WTC11 (cell line): ENCODE measurements at regions not wholly inside any gene's neighbourhood (a gene's known extent, or its start where the extent isn't known, plus 50 kb on each side); places are given as distances from the start of the nearest gene placed in this dataset.

ENCODE experiments used
- ATAC-seq: fragments of 200-7000 bp; cut with Tn5 transposase; 2 replicates; pipeline ENCODE4 v1.10.0; 2021; ENCODE audit warnings: mild to moderate bottlenecking, moderate library complexity
- CTCF ChIA-PET: fragments of 300-600 bp; sonication (Branson Sonifier 250); formaldehyde crosslinking; loops from one replicate; lab custom pipeline; 2021; ENCODE audit warnings: antibody characterized with exemption; lab: Charles Lee
- POLR2A ChIA-PET: fragments of 350-600 bp; sonication (Branson Sonifier 250); formaldehyde crosslinking; loops from one replicate; lab custom pipeline; 2021; ENCODE audit warnings: antibody characterized with exemption; lab: Charles Lee
- DNase-seq: peaks from one replicate; pipeline ENCODE4 v3.0.0; 2021; ENCODE audit warnings: low spot score
- H3K27ac Mint-ChIP-seq: 2 replicates; pipeline ENCODE4 v1.8.0; 2021; ENCODE audit warnings: mixed read lengths
- H3K27me3 Mint-ChIP-seq: 2 replicates; pipeline ENCODE4 v1.8.0; 2021; ENCODE audit warnings: low read depth, mild to moderate bottlenecking, moderate library complexity, mixed read lengths
- H3K36me3 Mint-ChIP-seq: 2 replicates; pipeline ENCODE4 v1.8.0; 2021; ENCODE audit warnings: mixed read lengths
- H3K4me1 Mint-ChIP-seq: 2 replicates; pipeline ENCODE4 v1.8.0; 2022; ENCODE audit warnings: mixed read lengths
- H3K4me3 Mint-ChIP-seq: 2 replicates; pipeline ENCODE4 v1.8.0; 2021; ENCODE audit warnings: mild to moderate bottlenecking, moderate library complexity, mixed read lengths
- H3K9me3 Mint-ChIP-seq: 2 replicates; pipeline ENCODE4 v1.8.0; 2021; ENCODE audit warnings: mixed read lengths
- ESRRA ChIP-seq: sonication (generic); formaldehyde crosslinking; IDR thresholded peaks from 2 replicates; pipeline ENCODE4 v1.8.1; 2022; ENCODE audit warnings: mild to moderate bottlenecking, missing genetic modification reagents, borderline replicate concordance
- FOXP1 ChIP-seq: sonication (generic); formaldehyde crosslinking; IDR thresholded peaks from 2 replicates; pipeline ENCODE4 v1.8.0; 2022; ENCODE audit warnings: missing genetic modification reagents, mild to moderate bottlenecking, moderate library complexity, borderline replicate concordance
- MXD4 ChIP-seq: fragments of 250-450 bp; sonication (Bioruptor Pico); IDR thresholded peaks from 2 replicates; pipeline ENCODE4 v1.8.0; 2021; ENCODE audit warnings: mild to moderate bottlenecking, moderate library complexity, borderline replicate concordance
- SP1 ChIP-seq: sonication (generic); formaldehyde crosslinking; conservative IDR thresholded peaks from 2 replicates; pipeline ENCODE4 v1.8.1; 2022; ENCODE audit warnings: missing genetic modification reagents
- ZBTB21 ChIP-seq: sonication (generic); formaldehyde crosslinking; IDR thresholded peaks from 2 replicates; pipeline ENCODE4 v1.8.1; 2023; ENCODE audit warnings: mild to moderate bottlenecking, missing genetic modification reagents, borderline replicate concordance
- TF ChIP-seq, protein P1 (sequence below): sonication (generic); formaldehyde crosslinking; IDR thresholded peaks from 2 replicates; pipeline ENCODE4 v1.8.0; 2023; ENCODE audit warnings: missing genetic modification reagents, mild to moderate bottlenecking, borderline replicate concordance
- TF ChIP-seq, protein P2 (sequence below): sonication (generic); formaldehyde crosslinking; IDR thresholded peaks from 2 replicates; pipeline ENCODE4 v1.8.0; 2022; ENCODE audit warnings: mild to moderate bottlenecking, missing genetic modification reagents
- TF ChIP-seq, protein P3 (sequence below): sonication (generic); formaldehyde crosslinking; IDR thresholded peaks from 2 replicates; pipeline ENCODE4 v1.8.0; 2022; ENCODE audit warnings: missing genetic modification reagents
- TF ChIP-seq, protein P4 (sequence below): sonication (generic); formaldehyde crosslinking; IDR thresholded peaks from 2 replicates; pipeline ENCODE4 v1.8.1; 2023; ENCODE audit warnings: mild to moderate bottlenecking, missing genetic modification reagents, borderline replicate concordance

DNA sequence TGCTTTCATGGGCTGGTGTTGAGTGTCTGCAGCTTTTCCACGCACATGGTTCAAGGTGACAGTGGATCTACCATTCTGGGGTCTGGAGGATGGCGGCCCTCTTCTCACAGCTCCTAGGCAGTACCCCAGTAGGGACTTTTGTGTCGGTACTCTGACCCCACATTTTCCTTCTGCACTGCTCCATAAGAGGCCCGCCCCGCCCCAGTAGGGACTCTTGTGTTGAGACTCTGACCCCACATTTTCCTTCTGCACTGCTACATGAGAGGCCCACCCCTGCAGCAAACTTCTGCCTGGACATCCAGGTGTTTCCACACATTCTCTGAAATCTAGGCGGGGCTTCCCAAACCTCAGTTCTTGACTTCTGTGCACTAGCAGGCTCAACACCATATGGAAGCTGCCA lies 383.4 kb upstream of the MEIS2 start (continued):
- TF ChIP-seq, protein P1, sequence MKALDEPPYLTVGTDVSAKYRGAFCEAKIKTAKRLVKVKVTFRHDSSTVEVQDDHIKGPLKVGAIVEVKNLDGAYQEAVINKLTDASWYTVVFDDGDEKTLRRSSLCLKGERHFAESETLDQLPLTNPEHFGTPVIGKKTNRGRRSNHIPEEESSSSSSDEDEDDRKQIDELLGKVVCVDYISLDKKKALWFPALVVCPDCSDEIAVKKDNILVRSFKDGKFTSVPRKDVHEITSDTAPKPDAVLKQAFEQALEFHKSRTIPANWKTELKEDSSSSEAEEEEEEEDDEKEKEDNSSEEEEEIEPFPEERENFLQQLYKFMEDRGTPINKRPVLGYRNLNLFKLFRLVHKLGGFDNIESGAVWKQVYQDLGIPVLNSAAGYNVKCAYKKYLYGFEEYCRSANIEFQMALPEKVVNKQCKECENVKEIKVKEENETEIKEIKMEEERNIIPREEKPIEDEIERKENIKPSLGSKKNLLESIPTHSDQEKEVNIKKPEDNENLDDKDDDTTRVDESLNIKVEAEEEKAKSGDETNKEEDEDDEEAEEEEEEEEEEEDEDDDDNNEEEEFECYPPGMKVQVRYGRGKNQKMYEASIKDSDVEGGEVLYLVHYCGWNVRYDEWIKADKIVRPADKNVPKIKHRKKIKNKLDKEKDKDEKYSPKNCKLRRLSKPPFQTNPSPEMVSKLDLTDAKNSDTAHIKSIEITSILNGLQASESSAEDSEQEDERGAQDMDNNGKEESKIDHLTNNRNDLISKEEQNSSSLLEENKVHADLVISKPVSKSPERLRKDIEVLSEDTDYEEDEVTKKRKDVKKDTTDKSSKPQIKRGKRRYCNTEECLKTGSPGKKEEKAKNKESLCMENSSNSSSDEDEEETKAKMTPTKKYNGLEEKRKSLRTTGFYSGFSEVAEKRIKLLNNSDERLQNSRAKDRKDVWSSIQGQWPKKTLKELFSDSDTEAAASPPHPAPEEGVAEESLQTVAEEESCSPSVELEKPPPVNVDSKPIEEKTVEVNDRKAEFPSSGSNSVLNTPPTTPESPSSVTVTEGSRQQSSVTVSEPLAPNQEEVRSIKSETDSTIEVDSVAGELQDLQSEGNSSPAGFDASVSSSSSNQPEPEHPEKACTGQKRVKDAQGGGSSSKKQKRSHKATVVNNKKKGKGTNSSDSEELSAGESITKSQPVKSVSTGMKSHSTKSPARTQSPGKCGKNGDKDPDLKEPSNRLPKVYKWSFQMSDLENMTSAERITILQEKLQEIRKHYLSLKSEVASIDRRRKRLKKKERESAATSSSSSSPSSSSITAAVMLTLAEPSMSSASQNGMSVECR (CRISPR knock-in tag): no peak
- no peak for TF ChIP-seq MXD4 (CRISPR knock-in tag)

DNA sequence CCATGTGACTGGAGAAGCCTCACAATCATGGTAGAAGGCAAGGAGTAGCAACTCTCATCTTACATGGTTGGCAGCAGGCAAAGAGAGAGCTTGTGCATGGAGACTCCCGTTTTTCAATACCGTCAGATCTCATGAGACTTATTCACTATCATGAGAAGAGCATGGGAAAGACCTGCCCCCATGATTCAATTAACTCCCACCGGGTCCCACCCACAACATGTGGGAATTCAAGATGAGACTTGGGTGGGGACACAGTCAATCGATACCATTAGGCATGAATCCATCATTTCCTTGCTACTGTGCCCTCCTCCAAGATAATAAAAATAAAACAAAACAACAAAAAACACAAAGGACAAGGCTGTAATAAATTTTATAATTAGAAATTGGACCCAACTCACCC lies 384.7 kb upstream of the MEIS2 start:
- peaks cover 12% of the 10 kb centered on the region; the same call in 1 of the 2 replicates for H3K36me3 Mint-ChIP-seq
- H3K27me3 Mint-ChIP-seq: no peaks in the 10 kb centered on the region; the same call in 1 of the 2 replicates
- no peak overlapping the region for H3K27ac Mint-ChIP-seq
- H3K4me1 Mint-ChIP-seq: no peaks in the 10 kb centered on the region
- H3K9me3 Mint-ChIP-seq: peaks cover 28% of the 10 kb centered on the region
- POLR2A ChIA-PET: no interaction called here
- H3K4me3 Mint-ChIP-seq: no peak overlapping the region
- ATAC-seq (no peak), DNase-seq (no peak)
- CTCF ChIA-PET: no interaction called here
- TF ChIP-seq FOXP1 (CRISPR knock-in tag) (no peak), ESRRA (CRISPR knock-in tag) (no peak), ZBTB21 (CRISPR knock-in tag) (no peak), SP1 (CRISPR knock-in tag) (no peak)
- TF ChIP-seq, protein P2, sequence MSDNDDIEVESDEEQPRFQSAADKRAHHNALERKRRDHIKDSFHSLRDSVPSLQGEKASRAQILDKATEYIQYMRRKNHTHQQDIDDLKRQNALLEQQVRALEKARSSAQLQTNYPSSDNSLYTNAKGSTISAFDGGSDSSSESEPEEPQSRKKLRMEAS (CRISPR knock-in tag): no peak
- TF ChIP-seq, protein P3, sequence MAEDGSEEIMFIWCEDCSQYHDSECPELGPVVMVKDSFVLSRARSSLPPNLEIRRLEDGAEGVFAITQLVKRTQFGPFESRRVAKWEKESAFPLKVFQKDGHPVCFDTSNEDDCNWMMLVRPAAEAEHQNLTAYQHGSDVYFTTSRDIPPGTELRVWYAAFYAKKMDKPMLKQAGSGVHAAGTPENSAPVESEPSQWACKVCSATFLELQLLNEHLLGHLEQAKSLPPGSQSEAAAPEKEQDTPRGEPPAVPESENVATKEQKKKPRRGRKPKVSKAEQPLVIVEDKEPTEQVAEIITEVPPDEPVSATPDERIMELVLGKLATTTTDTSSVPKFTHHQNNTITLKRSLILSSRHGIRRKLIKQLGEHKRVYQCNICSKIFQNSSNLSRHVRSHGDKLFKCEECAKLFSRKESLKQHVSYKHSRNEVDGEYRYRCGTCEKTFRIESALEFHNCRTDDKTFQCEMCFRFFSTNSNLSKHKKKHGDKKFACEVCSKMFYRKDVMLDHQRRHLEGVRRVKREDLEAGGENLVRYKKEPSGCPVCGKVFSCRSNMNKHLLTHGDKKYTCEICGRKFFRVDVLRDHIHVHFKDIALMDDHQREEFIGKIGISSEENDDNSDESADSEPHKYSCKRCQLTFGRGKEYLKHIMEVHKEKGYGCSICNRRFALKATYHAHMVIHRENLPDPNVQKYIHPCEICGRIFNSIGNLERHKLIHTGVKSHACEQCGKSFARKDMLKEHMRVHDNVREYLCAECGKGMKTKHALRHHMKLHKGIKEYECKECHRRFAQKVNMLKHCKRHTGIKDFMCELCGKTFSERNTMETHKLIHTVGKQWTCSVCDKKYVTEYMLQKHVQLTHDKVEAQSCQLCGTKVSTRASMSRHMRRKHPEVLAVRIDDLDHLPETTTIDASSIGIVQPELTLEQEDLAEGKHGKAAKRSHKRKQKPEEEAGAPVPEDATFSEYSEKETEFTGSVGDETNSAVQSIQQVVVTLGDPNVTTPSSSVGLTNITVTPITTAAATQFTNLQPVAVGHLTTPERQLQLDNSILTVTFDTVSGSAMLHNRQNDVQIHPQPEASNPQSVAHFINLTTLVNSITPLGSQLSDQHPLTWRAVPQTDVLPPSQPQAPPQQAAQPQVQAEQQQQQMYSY: no peak
- TF ChIP-seq, protein P1 (CRISPR knock-in tag): no peak
- TF ChIP-seq, protein P4, sequence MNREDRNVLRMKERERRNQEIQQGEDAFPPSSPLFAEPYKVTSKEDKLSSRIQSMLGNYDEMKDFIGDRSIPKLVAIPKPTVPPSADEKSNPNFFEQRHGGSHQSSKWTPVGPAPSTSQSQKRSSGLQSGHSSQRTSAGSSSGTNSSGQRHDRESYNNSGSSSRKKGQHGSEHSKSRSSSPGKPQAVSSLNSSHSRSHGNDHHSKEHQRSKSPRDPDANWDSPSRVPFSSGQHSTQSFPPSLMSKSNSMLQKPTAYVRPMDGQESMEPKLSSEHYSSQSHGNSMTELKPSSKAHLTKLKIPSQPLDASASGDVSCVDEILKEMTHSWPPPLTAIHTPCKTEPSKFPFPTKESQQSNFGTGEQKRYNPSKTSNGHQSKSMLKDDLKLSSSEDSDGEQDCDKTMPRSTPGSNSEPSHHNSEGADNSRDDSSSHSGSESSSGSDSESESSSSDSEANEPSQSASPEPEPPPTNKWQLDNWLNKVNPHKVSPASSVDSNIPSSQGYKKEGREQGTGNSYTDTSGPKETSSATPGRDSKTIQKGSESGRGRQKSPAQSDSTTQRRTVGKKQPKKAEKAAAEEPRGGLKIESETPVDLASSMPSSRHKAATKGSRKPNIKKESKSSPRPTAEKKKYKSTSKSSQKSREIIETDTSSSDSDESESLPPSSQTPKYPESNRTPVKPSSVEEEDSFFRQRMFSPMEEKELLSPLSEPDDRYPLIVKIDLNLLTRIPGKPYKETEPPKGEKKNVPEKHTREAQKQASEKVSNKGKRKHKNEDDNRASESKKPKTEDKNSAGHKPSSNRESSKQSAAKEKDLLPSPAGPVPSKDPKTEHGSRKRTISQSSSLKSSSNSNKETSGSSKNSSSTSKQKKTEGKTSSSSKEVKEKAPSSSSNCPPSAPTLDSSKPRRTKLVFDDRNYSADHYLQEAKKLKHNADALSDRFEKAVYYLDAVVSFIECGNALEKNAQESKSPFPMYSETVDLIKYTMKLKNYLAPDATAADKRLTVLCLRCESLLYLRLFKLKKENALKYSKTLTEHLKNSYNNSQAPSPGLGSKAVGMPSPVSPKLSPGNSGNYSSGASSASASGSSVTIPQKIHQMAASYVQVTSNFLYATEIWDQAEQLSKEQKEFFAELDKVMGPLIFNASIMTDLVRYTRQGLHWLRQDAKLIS: no peak
